AG10803 (cell line): ENCODE measurements at regions not wholly inside any gene's neighbourhood (a gene's known extent, or its start where the extent isn't known, plus 50 kb on each side); places are given as distances from the start of the nearest gene placed in this dataset.

Experiments used
- DNase-seq: peaks from one replicate; pipeline ENCODE4 v3.0.0; 2010; ENCODE audit warnings: low read depth
- H3K4me3 ChIP-seq: 2 replicates; pipeline ENCODE4 v1.5.1; 2011; ENCODE audit warnings: mild to moderate bottlenecking, low read length, control low read depth
- TF ChIP-seq, protein P1 (sequence below): conservative IDR thresholded peaks from 2 replicates; pipeline ENCODE4 v1.5.1; 2011; ENCODE audit warnings: mild to moderate bottlenecking, low read length, control low read depth, inconsistent platforms

DNA sequence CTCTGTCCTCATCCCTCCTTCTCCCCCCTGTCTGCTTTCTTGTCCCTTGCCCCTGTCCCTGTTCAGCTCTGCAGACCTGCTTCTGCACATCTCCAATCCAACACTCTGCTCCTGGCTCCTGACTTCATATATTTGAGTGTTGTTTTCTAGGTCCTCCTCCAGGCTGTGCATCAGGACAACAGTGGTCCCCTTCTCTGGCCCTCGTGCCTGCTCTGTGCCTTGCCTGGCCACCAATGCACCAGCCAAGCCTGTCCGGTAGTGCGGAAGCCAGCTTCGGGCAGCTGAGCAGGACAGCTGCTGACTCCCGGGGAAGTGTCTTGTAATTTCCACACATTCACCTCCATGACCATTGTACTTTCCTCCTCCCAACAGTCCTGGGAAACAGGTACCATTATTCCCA lies 203.4 kb upstream of the RAB4A start:
- no peak for DNase-seq
- no peak overlapping the region for H3K4me3 ChIP-seq
- TF ChIP-seq, protein P1, sequence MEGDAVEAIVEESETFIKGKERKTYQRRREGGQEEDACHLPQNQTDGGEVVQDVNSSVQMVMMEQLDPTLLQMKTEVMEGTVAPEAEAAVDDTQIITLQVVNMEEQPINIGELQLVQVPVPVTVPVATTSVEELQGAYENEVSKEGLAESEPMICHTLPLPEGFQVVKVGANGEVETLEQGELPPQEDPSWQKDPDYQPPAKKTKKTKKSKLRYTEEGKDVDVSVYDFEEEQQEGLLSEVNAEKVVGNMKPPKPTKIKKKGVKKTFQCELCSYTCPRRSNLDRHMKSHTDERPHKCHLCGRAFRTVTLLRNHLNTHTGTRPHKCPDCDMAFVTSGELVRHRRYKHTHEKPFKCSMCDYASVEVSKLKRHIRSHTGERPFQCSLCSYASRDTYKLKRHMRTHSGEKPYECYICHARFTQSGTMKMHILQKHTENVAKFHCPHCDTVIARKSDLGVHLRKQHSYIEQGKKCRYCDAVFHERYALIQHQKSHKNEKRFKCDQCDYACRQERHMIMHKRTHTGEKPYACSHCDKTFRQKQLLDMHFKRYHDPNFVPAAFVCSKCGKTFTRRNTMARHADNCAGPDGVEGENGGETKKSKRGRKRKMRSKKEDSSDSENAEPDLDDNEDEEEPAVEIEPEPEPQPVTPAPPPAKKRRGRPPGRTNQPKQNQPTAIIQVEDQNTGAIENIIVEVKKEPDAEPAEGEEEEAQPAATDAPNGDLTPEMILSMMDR, result no peak

DNA sequence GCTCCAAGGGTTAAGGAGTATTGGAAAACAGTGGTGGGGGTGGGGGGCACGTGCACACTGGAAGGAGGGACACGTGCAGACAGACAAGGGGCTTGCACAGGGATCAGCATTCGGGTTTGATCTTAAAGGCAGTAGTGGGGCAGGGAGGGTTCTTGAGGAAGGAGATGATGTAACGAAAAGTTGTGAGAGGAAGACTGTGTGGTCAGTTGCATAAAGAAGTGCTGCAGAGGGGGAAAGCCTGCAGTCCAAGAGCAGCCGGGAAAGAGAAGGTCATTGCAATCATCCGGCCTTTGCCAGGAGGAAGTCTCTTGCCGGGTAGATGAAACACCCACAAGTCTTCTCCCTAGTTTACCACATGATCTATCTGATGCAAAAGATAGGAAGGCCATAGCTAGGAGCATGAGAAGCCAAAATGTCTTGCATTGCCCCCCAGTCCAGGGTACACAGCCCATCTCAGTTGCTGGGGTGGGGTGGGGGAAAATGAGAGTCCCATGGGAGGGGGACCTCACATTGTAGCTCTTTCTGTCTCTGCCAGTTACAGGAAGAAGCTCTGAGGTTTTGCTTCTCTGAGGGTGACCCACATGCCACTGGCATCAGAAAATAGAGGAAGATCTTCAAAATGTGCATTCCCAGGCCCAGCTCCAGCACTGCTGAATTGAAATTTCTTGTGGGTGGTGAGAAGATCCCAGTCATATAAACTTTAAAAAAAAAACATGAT lies 202.5 kb upstream of the RAB4A start:
- no peak overlapping the region for H3K4me3 ChIP-seq
- no peak for DNase-seq
- TF ChIP-seq, protein P1, result no peak

DNA sequence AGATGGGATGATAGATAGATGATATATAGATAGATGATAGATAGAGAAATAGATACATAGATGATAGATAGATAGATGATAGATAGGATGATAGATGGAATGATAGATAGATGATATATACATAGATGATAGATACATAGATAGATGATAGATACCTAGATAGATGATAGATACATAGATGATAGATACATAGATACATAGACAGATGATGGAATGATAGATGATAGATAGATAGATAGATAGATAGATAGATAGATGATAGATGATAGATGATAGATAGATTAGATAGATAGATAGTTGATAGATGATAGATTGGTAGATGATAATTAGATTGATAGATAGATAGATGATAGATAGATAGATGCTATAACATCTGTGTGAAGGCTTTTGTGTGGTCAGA lies 201.7 kb upstream of the RAB4A start:
- TF ChIP-seq, protein P1, result no peak
- no peak overlapping the region for H3K4me3 ChIP-seq
- no peak for DNase-seq

DNA sequence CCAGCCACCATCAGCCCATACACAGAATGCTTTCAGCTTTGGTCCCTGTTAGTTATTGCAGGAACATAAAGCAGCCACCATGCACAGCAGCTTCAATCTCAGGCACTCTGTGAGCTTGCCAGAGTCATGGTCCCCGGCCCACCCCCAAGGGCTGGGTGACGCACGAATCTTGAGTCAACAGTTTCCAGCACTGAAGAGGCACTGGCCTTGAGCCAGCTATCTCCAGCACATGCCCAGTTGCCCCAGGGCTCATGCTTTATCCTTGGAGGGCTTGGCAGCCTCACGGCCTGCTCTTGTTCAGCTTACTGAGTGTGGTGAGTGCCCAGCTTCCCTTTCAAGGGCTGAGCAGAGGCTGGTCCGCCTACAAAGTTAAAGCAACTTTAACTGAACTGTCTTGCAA lies 200.7 kb upstream of the RAB4A start:
- DNase-seq, result peak; percentile 52
- TF ChIP-seq, protein P1, result no peak

DNA sequence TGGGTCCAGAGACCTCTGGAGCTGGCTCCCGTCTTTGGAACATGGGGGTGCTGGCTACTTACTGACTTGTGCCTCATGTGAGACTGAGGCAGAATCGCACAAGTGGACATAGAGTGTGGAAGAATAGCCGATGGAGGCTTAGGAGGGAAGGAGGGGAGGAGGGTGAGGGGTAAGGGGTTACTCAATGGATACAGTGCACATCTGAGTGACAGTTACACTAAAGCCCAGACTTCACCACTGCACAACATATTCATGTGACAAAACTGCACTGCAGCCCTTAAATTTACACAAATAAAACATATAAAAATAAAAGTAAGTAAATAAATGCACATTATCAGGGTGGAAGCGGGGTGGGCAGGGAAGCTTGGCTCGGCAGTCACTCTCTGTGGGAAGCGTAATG lies 197.7 kb upstream of the RAB4A start:
- no peak for DNase-seq
- H3K4me3 ChIP-seq, result no peak overlapping the region
- TF ChIP-seq, protein P1, result no peak

More for the DNA sequence above, 200.7 kb upstream of the RAB4A start:
- H3K4me3 ChIP-seq, result no peak overlapping the region

DNA sequence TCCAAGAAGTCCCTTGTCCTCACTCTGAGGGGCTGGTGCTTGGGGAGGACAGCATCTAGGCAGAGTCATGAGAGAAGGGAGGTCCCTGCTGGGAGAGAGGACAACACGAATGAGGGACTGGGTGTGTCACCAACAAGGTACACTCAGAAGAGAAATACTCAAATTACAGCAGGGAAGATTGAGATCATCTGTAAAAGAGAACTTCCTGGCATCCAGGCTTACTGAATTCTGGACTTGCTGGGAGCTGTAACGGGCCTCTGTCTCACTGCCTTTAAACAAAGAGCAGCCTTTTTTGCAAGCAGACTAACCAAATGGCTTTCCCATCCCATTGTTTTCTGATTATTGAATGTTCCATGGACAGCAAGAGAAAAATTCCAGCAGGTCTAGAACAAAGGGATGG lies 195.7 kb upstream of the RAB4A start:
- no peak for DNase-seq
- no peak overlapping the region for H3K4me3 ChIP-seq
- TF ChIP-seq, protein P1, result no peak

DNA sequence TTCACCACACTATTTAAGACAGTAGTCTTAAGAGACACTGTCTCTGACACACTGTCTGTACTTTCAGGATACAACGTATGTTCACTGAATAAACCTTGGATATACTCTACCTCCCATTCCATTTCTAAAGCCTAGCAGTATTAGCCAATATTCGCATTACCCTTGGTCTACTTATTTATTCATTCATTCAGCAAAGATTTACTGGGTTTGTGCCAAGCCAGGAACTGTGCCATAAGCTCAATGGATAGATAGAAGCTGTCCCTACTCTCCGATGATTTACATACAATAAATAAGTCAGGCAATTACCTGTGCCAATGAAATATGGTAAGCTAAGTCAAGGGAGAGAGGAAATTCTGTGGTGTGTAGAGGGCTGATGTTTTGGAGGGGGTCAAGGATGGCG lies 195.2 kb upstream of the RAB4A start:
- TF ChIP-seq, protein P1, result no peak
- DNase-seq, result no peak
- H3K4me3 ChIP-seq, result no peak overlapping the region
